AG09309 (cell line): ENCODE measurements at regions not wholly inside any gene's neighbourhood (a gene's known extent, or its start where the extent isn't known, plus 50 kb on each side); places are given as distances from the start of the nearest gene placed in this dataset.

ENCODE experiments used
- DNase-seq: peaks from one replicate; pipeline ENCODE4 v3.0.0-alpha.2; 2010; ENCODE audit warnings: low read depth
- H3K4me3 ChIP-seq: 2 replicates; pipeline ENCODE4 v1.5.1; 2011; ENCODE audit warnings: mild to moderate bottlenecking, low read depth, low read length, moderate library complexity; ENCODE audit not compliant: control insufficient read depth
- TF ChIP-seq, protein P1 (sequence below): IDR thresholded peaks from 2 replicates; pipeline ENCODE4 v1.5.1; 2011; ENCODE audit warnings: mild to moderate bottlenecking, low read depth, low read length, inconsistent platforms; ENCODE audit not compliant: insufficient read depth, control insufficient read depth; ENCODE audit errors: missing control alignments

DNA sequence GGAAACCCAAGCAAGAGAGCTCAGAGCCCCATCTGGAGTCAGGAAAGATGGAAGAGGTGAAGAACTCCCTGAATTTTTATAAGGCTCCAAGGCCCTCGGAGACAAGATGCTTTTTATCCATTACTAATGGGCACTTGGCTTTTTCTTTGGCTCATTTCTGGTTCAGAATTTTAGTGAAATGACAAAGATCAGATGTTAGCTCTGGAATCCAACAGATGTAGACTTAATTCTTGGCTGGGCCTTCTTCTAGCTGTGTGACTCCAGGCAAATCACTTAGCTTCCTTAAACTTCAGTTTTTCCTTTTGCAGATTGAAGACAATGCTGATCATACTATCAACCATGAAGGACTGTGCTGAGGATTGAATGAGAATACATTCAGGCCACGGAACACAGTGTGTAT, 85.2 kb downstream of the HRH4 start:
- DNase-seq: no peak
- TF ChIP-seq, protein P1, sequence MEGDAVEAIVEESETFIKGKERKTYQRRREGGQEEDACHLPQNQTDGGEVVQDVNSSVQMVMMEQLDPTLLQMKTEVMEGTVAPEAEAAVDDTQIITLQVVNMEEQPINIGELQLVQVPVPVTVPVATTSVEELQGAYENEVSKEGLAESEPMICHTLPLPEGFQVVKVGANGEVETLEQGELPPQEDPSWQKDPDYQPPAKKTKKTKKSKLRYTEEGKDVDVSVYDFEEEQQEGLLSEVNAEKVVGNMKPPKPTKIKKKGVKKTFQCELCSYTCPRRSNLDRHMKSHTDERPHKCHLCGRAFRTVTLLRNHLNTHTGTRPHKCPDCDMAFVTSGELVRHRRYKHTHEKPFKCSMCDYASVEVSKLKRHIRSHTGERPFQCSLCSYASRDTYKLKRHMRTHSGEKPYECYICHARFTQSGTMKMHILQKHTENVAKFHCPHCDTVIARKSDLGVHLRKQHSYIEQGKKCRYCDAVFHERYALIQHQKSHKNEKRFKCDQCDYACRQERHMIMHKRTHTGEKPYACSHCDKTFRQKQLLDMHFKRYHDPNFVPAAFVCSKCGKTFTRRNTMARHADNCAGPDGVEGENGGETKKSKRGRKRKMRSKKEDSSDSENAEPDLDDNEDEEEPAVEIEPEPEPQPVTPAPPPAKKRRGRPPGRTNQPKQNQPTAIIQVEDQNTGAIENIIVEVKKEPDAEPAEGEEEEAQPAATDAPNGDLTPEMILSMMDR: no peak
- H3K4me3 ChIP-seq: no peak overlapping the region

DNA sequence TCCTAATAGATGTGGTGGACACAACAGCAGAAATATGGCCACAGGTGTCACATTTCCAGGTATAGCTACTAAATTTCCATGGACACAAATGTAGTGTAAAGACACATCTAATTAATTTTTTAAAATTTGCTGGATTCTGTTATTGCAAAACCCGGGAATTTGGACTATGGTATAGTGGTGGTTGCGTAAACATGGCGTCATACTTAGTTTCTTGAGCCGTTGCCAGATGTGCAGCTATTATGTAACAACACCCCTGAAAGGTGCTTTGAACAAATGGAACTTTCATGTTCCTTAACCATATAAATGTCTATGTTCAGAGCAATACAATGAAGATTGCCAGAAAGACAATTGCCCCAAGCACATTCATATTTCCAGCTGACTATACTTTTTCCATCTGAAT, 85.9 kb downstream of the HRH4 start:
- TF ChIP-seq, protein P1: no peak
- H3K4me3 ChIP-seq: no peak overlapping the region
- no peak for DNase-seq

DNA sequence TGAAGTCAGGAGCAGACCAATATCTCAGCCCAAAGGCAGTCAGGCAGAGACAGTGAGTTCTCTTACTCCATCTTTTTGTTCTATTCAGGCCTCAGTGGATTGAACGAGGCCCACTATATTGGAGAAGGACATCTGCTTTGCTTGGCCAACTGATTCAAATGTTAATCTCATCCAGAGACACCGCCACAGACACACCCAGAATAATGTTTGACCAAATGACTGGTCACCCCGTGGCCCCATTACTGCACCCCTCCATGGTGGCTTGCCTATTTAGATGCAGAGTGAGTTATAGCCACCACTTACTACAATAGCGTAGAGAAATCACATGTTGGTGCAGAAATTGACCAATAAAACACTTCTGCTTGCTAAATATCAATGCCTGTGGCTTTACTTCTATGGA, 88.1 kb downstream of the HRH4 start:
- H3K4me3 ChIP-seq: no peak overlapping the region
- TF ChIP-seq, protein P1: no peak
- DNase-seq: no peak

DNA sequence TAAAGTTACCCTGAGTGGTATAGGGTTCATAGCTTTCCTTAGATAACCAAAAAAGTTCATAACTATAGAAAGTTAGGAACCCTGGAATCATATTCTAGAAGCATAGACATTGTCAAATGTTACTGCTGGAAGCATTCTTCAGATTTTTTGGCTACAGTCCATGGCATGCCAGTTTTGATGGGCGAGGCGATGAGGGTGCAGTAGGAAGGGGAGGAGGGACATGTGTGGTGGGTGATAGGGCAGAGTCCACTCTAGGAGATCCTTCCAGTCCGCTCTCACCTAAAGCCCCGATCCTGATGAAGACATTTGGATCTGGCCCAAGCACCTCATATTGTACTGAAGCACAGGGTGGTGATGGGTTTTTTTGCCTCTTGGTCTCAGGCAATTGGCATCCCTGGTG, 91.8 kb downstream of the HRH4 start:
- no peak for DNase-seq
- no peak overlapping the region for H3K4me3 ChIP-seq
- TF ChIP-seq, protein P1: no peak

DNA sequence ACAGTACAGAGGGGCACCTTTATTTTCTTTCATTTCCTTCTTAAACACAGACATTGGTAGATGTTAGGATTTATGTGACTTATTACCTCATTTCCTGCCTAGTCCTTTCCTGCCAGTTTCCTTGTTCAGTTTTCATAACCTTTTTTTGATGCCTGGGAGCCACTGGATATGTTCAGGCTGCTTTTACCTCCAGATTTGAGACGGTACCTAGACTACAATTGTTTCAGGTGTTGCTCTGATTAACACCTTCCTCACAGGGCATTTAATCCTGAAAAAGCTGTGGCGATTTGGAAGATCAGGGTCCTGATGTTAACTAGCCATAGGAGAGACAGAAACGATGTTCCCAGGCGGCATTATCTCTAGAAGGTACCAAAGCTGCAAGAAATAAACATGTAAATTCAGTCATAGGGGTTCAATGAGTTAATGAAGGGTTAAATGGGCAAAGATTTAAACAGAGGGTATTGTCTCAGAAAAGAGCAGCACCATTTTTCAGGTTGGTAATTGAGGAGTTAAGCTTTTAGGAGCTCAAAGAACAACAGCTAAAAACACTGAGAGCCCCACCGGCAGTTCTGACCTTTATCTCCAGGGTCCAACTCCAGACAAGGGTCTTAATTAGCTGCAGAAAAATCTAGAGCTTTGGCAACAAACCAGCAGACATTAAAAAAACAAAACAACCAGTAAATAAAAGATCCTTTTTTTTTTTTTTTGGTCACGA, 93.3 kb downstream of the HRH4 start:
- no peak for DNase-seq
- no peak overlapping the region for H3K4me3 ChIP-seq
- TF ChIP-seq, protein P1: no peak

DNA sequence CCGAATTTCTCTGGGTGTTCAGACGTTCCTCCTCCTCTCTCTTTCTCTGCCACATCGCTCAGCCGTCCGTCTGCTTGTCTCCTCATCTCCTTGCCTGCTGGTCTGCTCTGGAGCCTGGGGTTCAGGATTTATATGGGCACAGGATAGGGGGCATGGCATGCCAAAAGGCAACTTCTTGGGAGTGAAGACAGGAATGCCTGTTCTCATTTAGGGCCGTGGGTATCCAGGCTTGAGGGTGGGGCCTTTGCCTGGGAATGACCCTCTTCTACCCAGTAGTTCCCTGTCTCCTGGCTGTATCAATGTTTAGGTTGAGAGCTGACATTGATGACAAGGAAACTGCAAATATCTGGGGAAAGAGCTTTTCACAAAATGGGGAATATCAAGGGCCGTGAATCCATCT, 98.0 kb downstream of the HRH4 start:
- DNase-seq: no peak
- TF ChIP-seq, protein P1: no peak
- no peak overlapping the region for H3K4me3 ChIP-seq
